HG03342 (cell line): ENCODE measurements at regions not wholly inside any gene's neighbourhood (a gene's known extent, or its start where the extent isn't known, plus 50 kb on each side); places are given as distances from the start of the nearest gene placed in this dataset.
A peak's percentile ranks its signal among the peaks of the same experiment; 100 is the strongest.
"Not testable (repeated sequence)": the region's sequence is repeated elsewhere in the genome, so short reads cannot be mapped to it uniquely, and the experiment has no call there.

ENCODE experiments used
- ATAC-seq: cut with Tn5 transposase; IDR thresholded peaks from one replicate; pipeline ENCODE4 v1.9.1; 2021; ENCODE audit warnings: mild to moderate bottlenecking, moderate library complexity; ENCODE audit not compliant: unreplicated experiment

- ATAC-seq: peak; percentile 77
These were observed 99.9 kb downstream of the ANKRD18B start for GRCh38 chr9:33623658-33624586.

GRCh38 chr9:33628318-33628717 is 104.3 kb downstream of the ANKRD18B start:
- ATAC-seq: not testable (repeated sequence)

DNA sequence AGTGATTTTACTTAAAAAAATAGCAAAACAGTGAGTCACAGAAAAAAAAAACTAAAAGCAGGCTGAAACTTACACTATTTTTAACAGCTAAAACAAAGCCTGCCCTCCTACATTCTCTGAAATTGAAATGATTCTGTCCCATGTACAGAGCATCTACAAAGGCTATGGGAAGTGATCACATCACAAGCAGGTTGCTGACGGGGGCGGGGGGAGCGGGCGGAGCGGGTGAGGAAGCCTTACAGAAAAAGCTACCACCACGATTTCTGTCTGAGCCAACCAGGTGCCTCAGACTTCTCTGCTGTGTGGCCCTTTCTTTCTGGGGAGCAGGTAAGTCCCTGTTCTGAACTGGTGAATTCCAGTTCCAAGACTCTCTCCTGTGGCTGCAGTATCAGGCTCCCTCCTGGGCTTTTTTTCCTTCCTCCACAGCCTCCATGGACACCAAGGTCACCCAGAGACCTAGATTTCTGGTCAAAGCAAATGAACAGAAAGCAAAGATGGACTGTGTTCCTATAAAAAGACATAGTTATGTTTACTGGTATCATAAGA is 104.9 kb downstream of the ANKRD18B start:
- no peak for ATAC-seq

DNA sequence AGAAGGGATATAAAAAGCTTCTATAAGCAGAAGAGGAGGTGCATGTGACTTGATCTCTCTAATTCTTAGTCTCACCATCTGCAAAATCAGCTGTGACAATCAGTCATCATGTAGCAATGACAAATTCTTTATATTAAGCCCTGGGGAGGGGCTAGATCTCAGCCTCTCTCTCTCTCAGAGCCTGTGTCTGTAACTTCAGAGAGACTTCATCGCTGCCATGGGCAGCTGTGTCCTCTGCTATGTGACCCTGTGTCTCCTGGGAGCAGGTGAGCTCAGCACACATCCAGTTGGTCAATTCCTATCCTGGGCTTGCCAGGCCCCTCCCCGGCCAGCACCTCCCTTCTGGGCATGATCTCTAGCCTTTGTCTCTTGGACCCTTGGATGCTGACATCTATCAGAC is 109.6 kb downstream of the ANKRD18B start:
- no peak for ATAC-seq

DNA sequence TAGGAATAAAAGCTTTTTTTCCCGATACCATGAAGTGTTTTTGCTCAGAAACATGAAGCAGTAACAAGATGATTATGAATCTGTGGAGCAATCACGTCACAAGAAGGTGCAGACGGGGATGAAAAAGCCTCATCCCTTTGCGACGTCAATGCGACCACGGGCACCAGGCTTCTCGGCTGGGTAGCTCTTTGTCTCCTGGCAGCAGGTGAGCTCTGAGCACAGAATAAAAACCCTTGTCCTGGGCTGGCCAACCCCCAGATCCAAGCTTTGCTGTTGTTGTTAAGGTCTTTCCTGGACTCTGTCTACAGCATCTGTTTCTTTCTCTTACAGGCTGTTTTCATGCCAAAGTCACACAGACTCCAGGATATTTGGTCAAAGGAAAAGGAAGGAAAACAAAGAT is 113.8 kb downstream of the ANKRD18B start:
- ATAC-seq: no peak

DNA sequence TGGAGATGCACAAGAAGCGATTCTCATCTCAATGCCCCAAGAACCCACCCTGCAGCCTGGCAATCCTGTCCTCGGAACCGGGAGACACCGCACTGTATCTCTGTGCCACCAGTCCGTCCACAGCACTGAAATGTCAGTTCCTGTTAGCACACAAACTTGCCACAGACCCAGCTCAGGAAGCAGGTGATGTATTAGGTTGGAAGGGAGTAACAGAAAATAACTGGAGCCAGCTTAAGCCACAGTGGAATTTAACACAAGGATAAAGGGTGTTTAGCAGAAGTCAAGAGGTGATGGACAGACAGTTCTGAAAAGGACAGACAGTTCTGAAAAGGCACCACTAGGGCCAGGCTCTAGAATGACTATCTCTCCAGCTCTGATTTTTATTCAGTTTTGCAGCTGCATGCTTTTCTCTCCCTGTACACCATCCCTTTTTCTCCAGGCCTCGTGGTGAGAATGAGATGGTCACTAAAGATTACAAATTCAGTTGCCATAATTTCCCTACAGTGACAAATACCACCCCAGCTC is 114.4 kb downstream of the ANKRD18B start:
- ATAC-seq: no peak

DNA sequence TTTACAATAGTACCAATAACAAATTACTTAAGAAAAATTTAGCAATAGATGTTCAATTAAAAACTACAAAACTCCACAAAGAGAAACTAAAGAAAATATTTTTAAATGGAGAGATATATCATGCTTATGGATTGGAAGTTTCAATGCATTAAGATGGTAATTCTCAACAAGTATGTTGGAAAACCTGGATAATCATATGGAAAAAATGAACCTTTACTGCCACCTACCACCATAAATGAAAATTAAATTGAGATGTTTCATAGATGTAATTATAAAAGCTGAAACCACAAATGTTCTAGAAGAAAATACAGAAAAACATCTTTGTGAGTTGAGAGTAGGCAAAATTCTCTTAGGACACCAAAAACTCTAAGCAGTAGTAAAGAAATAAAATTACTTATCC is 121.7 kb downstream of the ANKRD18B start:
- no peak for ATAC-seq

GRCh38 chr9:33649463-33649862 is 125.4 kb downstream of the ANKRD18B start:
- no peak for ATAC-seq

DNA sequence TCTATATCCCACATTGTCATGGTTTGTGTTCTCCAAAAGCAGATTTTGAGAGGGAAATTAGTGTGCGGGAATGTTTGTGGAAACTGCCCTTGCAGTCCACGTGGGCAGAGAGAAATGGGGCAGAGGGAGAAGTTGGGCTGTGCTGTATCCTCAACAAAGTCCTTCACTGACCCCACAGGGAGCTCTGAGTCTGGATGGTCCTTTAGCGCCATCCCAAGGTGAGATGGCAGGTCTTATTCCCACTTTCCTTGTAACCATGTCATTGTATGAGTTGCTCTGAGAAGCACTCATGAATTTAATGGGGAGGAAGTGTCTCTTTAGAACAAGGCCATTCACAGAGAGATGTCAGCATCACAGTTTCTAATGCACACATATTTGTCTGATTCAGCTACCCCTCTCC is 127.1 kb downstream of the ANKRD18B start:
- ATAC-seq: no peak

DNA sequence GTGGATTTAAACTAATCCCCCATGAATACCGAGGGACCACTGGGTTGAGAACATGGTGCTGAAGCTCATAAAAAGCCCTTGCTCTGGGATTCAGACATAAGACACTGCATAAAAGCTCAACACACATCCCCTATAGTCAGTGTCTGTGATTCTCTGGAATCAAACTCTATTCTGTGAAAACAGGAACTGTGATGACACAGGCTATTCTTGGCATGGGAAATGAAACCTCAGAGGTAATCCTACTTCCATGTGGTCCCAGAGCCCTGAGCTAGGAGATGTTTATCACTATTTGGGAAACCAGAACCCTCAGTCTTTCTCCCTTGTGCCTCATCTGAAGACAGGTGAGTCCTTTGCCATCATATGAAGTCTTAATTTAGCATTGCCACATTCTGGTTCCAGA is 135.4 kb upstream of the PRSS3 start:
- no peak for ATAC-seq

GRCh38 chr9:33660772-33661171 is 134.6 kb upstream of the PRSS3 start:
- ATAC-seq: no peak

DNA sequence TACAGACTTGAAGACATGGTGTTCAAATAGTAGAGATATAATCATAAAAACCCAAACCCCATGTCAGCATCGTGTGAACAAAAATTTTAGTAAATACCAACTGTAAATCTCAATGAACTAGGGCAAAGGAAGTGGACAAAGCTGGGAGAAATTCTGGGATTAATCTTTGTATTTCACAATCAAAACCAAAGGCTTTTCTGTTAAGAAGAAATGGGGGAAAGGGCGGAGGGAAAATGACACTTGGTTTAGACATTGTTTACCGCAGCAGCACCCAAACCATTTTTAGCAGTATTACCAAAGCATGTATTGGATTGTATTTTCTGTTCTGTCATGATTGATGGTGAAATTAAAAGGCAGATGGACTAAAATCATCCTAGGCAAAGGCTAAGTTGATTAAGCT is 134.2 kb upstream of the PRSS3 start:
- no peak for ATAC-seq

DNA sequence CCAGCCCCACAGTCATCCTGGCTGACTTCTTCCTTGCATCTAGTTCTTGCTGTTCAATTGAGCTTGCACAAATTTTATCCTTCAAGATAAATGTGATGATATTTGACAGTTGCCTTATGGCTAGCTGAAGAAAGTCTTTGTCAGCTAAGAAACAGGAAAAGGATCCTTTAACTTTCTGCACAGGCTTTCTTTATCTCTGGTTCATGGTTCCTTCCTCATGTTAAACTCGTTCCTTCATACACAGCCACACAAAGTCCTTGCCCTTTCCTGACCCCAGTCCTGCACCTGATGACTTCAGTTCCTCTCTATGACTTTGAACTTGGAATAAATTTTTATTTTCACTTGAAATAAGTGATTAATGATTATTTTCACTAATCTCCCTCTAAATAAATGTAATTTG is 132.5 kb upstream of the PRSS3 start:
- no peak for ATAC-seq

DNA sequence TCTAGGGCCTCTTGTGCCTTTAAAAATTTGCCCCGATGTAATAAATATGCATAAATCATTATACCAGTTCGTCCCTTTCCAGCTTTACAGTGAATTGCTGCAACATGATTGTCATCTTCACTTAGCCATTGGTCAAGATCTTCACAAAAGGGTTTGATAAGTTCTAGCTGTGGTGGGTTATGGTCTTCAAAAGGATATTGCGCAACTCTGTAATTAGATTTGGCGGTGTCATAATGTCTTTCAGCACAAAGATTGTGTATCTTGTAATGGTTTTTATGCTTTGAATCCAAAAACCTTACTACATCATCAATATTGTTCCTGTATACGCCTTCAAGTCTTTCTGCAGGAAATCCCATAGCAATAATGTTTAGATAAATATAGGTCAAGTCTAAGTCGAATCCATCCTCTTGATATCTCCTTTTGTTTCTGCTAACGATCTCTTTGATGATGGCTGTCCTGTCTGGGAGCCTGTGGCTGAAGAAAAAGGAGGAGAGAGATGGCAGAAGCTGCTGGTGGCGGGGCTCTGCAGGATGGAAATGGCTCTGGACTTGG is 119.1 kb upstream of the PRSS3 start:
- ATAC-seq: not testable (repeated sequence)

- ATAC-seq: no peak
These were observed 118.4 kb upstream of the PRSS3 start for GRCh38 chr9:33676746-33677505.

DNA sequence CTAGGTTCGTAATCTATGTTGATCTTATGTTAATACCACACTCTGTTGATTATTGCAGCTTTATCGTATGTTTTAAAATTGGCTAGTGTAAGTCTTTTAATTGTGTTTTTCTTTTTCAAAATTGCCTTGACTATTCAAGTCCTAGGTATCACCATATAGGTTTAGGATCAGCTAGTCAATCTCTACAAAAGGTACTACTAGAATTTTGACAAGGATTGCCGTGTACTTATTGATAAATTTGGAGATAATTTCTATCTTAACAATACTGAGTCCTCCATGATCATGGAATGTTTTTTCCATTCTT is 117.9 kb upstream of the PRSS3 start:
- ATAC-seq: no peak

- ATAC-seq: no peak
These were observed 117.4 kb upstream of the PRSS3 start for GRCh38 chr9:33677961-33678360.

- ATAC-seq: no peak
These were observed 112.8 kb upstream of the PRSS3 start for GRCh38 chr9:33682551-33682950.

DNA sequence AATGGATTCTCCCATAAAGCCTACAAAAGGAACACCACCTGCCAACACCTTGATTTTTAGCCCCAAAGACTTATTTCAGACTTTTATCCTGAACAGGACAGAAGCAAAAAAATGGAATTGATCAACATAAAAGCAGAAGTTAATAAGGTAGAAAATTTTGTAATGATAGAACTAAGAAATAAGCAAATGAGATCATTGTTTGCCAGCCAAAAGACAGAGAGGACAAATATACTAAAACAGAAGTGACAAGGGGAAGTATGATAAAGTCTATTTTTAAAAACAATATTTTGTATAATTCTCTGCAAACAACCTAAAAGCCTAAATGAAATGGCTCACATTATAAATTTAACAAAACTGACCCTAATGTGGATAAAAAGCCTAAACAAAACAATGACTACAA is 110.5 kb upstream of the PRSS3 start:
- no peak for ATAC-seq

GRCh38 chr9:33686942-33687341 is 108.4 kb upstream of the PRSS3 start:
- ATAC-seq: no peak

DNA sequence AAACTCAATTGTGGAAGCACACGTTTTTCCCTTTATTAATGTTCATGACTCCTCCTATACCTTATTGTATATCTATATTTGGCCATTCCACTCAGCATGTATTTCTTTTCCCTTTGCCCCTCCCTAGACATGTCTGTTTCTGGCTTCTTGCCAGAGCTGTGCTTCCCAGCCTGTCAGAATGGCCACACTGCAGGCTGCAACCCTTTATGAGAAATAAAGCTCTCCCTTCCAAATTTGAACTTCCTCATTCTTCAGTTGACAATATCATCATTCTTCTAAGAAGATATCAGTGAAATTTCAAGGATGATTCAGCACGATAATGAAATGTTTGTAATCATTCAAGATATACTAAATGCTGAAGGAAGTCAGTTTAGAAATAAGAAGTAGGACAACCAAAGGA is 107.6 kb upstream of the PRSS3 start:
- no peak for ATAC-seq
